OCI-LY1 (cell line): ENCODE measurements at regions not wholly inside any gene's neighbourhood (a gene's known extent, or its start where the extent isn't known, plus 50 kb on each side); places are given as distances from the start of the nearest gene placed in this dataset.

ENCODE experiments used
- EZH2 ChIP-seq: fragments of 200-600 bp; sonication (generic), shearing (Covaris generic); IDR thresholded peaks from 2 replicates; pipeline ENCODE4 v1.8.0; 2017; ENCODE audit warnings: borderline replicate concordance, mixed run types, mild to moderate bottlenecking, antibody characterized with exemption, low read length, moderate library complexity, mixed read lengths
- TF ChIP-seq, protein P1 (sequence below): fragments of 200-600 bp; sonication (generic), shearing (Covaris generic); IDR thresholded peaks from 2 replicates; pipeline ENCODE4 v1.5.1; 2017; ENCODE audit warnings: mild to moderate bottlenecking, antibody characterized with exemption, low read length, moderate library complexity, mixed read lengths

DNA sequence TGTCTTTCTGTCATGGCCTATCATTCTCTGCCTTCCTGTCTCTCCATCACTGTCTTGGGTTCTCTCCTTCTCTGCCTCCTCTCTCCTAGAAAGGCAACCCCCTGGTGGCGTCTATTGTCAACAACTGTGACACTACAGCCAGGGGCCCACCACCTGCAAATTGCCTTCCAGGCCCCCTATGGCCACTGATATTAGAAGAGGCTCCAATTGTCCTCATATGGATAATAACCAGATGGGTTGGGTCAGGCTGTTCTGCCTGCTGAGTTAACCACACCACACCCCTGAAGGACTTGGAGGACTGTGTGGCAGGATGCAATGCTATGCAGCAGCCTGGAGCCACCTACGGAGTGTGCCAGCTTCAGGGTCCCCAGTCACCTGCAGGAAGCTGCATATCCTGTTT, 665.0 kb downstream of the NTRK3 start:
- TF ChIP-seq, protein P1, sequence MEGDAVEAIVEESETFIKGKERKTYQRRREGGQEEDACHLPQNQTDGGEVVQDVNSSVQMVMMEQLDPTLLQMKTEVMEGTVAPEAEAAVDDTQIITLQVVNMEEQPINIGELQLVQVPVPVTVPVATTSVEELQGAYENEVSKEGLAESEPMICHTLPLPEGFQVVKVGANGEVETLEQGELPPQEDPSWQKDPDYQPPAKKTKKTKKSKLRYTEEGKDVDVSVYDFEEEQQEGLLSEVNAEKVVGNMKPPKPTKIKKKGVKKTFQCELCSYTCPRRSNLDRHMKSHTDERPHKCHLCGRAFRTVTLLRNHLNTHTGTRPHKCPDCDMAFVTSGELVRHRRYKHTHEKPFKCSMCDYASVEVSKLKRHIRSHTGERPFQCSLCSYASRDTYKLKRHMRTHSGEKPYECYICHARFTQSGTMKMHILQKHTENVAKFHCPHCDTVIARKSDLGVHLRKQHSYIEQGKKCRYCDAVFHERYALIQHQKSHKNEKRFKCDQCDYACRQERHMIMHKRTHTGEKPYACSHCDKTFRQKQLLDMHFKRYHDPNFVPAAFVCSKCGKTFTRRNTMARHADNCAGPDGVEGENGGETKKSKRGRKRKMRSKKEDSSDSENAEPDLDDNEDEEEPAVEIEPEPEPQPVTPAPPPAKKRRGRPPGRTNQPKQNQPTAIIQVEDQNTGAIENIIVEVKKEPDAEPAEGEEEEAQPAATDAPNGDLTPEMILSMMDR = no peak
- no peak for TF ChIP-seq EZH2
